ENCODE measurements at regions not wholly inside any gene's neighbourhood (a gene's known extent, or its start where the extent isn't known, plus 50 kb on each side); places are given as distances from the start of the nearest gene placed in this dataset.

GRCh38 chr6:155936127-155936526 is 480.5 kb upstream of the NOX3 start:
- Histone ChIP-seq H4K20me1 (ENCODE audit: insufficient read depth, low read length) (no peaks in the 10 kb centered on the region), H3K4me3 (ENCODE audit: low read depth, low read length, poor library complexity, severe bottlenecking) (no peak overlapping the region), H3K9me3 (ENCODE audit: low read length) (no peaks in the 10 kb centered on the region), H3K27ac (ENCODE audit: low read depth, low read length, poor library complexity, severe bottlenecking) (no peak overlapping the region), H3K9me2 (ENCODE audit: insufficient read depth, low read length) (no peaks in the 10 kb centered on the region), H3K36me3 (ENCODE audit: insufficient read depth, low read length) (no peaks in the 10 kb centered on the region), H3K4me1 (ENCODE audit: insufficient read depth, low read length, poor library complexity, severe bottlenecking) (no peaks in the 10 kb centered on the region), H3K4me2 (ENCODE audit: low read length) (no peak overlapping the region), H3K79me2 (ENCODE audit: insufficient read depth, low read depth, low read length) (no peaks in the 10 kb centered on the region), H2AFZ (ENCODE audit: low read length) (no peak overlapping the region)
- no TSS peak for BruUV-seq (replicated peaks)
- ChIA-PET CTCF (ENCODE audit: unreplicated experiment) (no interaction called here), POLR2A (interaction anchor here (0.7 kb wide), 1 partner anchor 1785 kb away, joined by 3 read pairs; no protein-coding TSS in a partner anchor)
- DNase-seq (ENCODE audit: low spot score): no peak
- TF ChIP-seq EZH2phosphoT487 (IDR thresholded peaks at IDR 0.05; ENCODE audit: borderline replicate concordance, low read depth, low read length) (no peak), CTCF (conservative IDR thresholded peaks at IDR 0.05; ENCODE audit: low read length) (no peak)
- intact Hi-C loops (cut with micrococcal nuclease; ENCODE audit: unreplicated experiment): no loop called here

- no peak overlapping the region for H3K4me2 ChIP-seq (ENCODE audit: low read length)
- BruUV-seq (replicated peaks): no TSS peak
- H3K36me3 ChIP-seq (ENCODE audit: insufficient read depth, low read length): no peaks in the 10 kb centered on the region
- CTCF ChIA-PET (ENCODE audit: unreplicated experiment): no interaction called here
- no peaks in the 10 kb centered on the region for H3K9me3 ChIP-seq (ENCODE audit: low read length)
- TF ChIP-seq CTCF (conservative IDR thresholded peaks at IDR 0.05; ENCODE audit: low read length) (no peak), EZH2phosphoT487 (IDR thresholded peaks at IDR 0.05; ENCODE audit: borderline replicate concordance, low read depth, low read length) (no peak)
- no peaks in the 10 kb centered on the region for H4K20me1 ChIP-seq (ENCODE audit: insufficient read depth, low read length)
- H2AFZ ChIP-seq (ENCODE audit: low read length): no peak overlapping the region
- no peaks in the 10 kb centered on the region for H3K9me2 ChIP-seq (ENCODE audit: insufficient read depth, low read length)
- no peak for DNase-seq (ENCODE audit: low spot score)
- intact Hi-C loops (cut with micrococcal nuclease; ENCODE audit: unreplicated experiment): no loop called here
- no peak overlapping the region for H3K4me3 ChIP-seq (ENCODE audit: low read depth, low read length, poor library complexity, severe bottlenecking)
- POLR2A ChIA-PET: no interaction called here
- no peaks in the 10 kb centered on the region for H3K79me2 ChIP-seq (ENCODE audit: insufficient read depth, low read depth, low read length)
- H3K27ac ChIP-seq (ENCODE audit: low read depth, low read length, poor library complexity, severe bottlenecking): no peak overlapping the region
- no peaks in the 10 kb centered on the region for H3K4me1 ChIP-seq (ENCODE audit: insufficient read depth, low read length, poor library complexity, severe bottlenecking)
Measured at GRCh38 chr6:155916846-155917624, 461.4 kb upstream of the NOX3 start.

- Histone ChIP-seq H3K27ac (ENCODE audit: low read depth, low read length, poor library complexity, severe bottlenecking) (no peak overlapping the region), H3K4me2 (ENCODE audit: low read length) (no peak overlapping the region), H3K36me3 (ENCODE audit: insufficient read depth, low read length) (no peaks in the 10 kb centered on the region), H3K4me1 (ENCODE audit: insufficient read depth, low read length, poor library complexity, severe bottlenecking) (no peaks in the 10 kb centered on the region), H3K9me3 (ENCODE audit: low read length) (no peaks in the 10 kb centered on the region), H3K79me2 (ENCODE audit: insufficient read depth, low read depth, low read length) (no peaks in the 10 kb centered on the region), H2AFZ (ENCODE audit: low read length) (no peak overlapping the region), H3K9me2 (ENCODE audit: insufficient read depth, low read length) (no peaks in the 10 kb centered on the region), H4K20me1 (ENCODE audit: insufficient read depth, low read length) (no peaks in the 10 kb centered on the region), H3K4me3 (ENCODE audit: low read depth, low read length, poor library complexity, severe bottlenecking) (no peak overlapping the region)
- CTCF ChIA-PET (ENCODE audit: unreplicated experiment): no interaction called here
- no peak for TF ChIP-seq CTCF (conservative IDR thresholded peaks at IDR 0.05; ENCODE audit: low read length)
- TF ChIP-seq EZH2phosphoT487 (IDR thresholded peaks at IDR 0.05; ENCODE audit: borderline replicate concordance, low read depth, low read length): no peak
- intact Hi-C loops (cut with micrococcal nuclease; ENCODE audit: unreplicated experiment): no loop called here
- no peak for DNase-seq (ENCODE audit: low spot score)
- POLR2A ChIA-PET: interaction anchor here (0.8 to 1.5 kb wide), 2 partner anchors 10 to 193 kb away, joined by 3 read pairs; no protein-coding TSS in a partner anchor
- no TSS peak for BruUV-seq (replicated peaks)
Measured at GRCh38 chr6:155915651-155916050, 460.0 kb upstream of the NOX3 start.

All from OCI-LY7 (cell line).